ENCODE measurements at regions not wholly inside any gene's neighbourhood (a gene's known extent, or its start where the extent isn't known, plus 50 kb on each side); places are given as distances from the start of the nearest gene placed in this dataset.

- no peak overlapping the region for H3K4me3 ChIP-seq (ENCODE audit: low read depth, poor library complexity, severe bottlenecking)
- DNase-seq (ENCODE audit: low spot score in 2 of 2), result no peak
- 72 to 76% methylated on average over 10 of the region's 10 CpGs for WGBS, 2 donors
- TF ChIP-seq POLR2A (IDR thresholded peaks at IDR 0.05) (no peak), CTCF (IDR thresholded peaks at IDR 0.05) (no peak)
- intact Hi-C loops (cut with DNase I; ENCODE audit: low total_unique reads), result no loop called here
Observed at GRCh38 chr10:131744346-131744745, 156.5 kb upstream of the PPP2R2D start.

- no peak for DNase-seq (ENCODE audit: low spot score in 2 of 2)
Observed at GRCh38 chr10:131745591-131745990, 155.2 kb upstream of the PPP2R2D start.

GRCh38 chr10:131746241-131746711 is 154.5 kb upstream of the PPP2R2D start:
- no peak for DNase-seq (ENCODE audit: low spot score in 2 of 2)
- intact Hi-C loops (cut with DNase I; ENCODE audit: low total_unique reads), result no loop called here
- H3K4me3 ChIP-seq (ENCODE audit: low read depth, poor library complexity, severe bottlenecking), result no peak overlapping the region
- WGBS, 2 donors, result 89 to 94% methylated on average over 10 to 16 of the region's 20 CpGs
- TF ChIP-seq POLR2A (IDR thresholded peaks at IDR 0.05) (no peak), CTCF (IDR thresholded peaks at IDR 0.05) (no peak)

More at GRCh38 chr10:131745591-131745990, 155.2 kb upstream of the PPP2R2D start:
- H3K4me3 ChIP-seq (ENCODE audit: low read depth, poor library complexity, severe bottlenecking), result no peak overlapping the region
- WGBS, 2 donors, result 78 to 83% methylated on average over 12 of the region's 12 CpGs
- intact Hi-C loops (cut with DNase I; ENCODE audit: low total_unique reads), result no loop called here
- TF ChIP-seq CTCF (IDR thresholded peaks at IDR 0.05) (no peak), POLR2A (IDR thresholded peaks at IDR 0.05) (no peak)

GRCh38 chr10:131746785-131747184 is 154.0 kb upstream of the PPP2R2D start:
- H3K4me3 ChIP-seq (ENCODE audit: low read depth, poor library complexity, severe bottlenecking), result no peak overlapping the region
- DNase-seq (ENCODE audit: low spot score in 2 of 2), result no peak
- intact Hi-C loops (cut with DNase I; ENCODE audit: low total_unique reads), result no loop called here
- TF ChIP-seq POLR2A (IDR thresholded peaks at IDR 0.05) (no peak), CTCF (IDR thresholded peaks at IDR 0.05) (no peak)
- WGBS, 2 donors, result 75 to 88% methylated on average over 1 of the region's 1 CpG

GRCh38 chr10:131747251-131747650 is 153.6 kb upstream of the PPP2R2D start:
- TF ChIP-seq POLR2A (IDR thresholded peaks at IDR 0.05) (no peak), CTCF (IDR thresholded peaks at IDR 0.05) (no peak)
- no peak overlapping the region for H3K4me3 ChIP-seq (ENCODE audit: low read depth, poor library complexity, severe bottlenecking)
- no peak for DNase-seq (ENCODE audit: low spot score in 2 of 2)
- WGBS, 2 donors, result 86 to 87% methylated on average over 16 of the region's 16 CpGs
- intact Hi-C loops (cut with DNase I; ENCODE audit: low total_unique reads), result no loop called here

- WGBS, 2 donors, result 90 to 93% methylated on average over 11 of the region's 11 CpGs
Observed at GRCh38 chr10:131747791-131748190, 153.0 kb upstream of the PPP2R2D start.

More at GRCh38 chr10:131747791-131748190, 153.0 kb upstream of the PPP2R2D start:
- DNase-seq (ENCODE audit: low spot score in 2 of 2), result no peak
- intact Hi-C loops (cut with DNase I; ENCODE audit: low total_unique reads), result no loop called here
- no peak for TF ChIP-seq CTCF (IDR thresholded peaks at IDR 0.05)
- no peak overlapping the region for H3K4me3 ChIP-seq (ENCODE audit: low read depth, poor library complexity, severe bottlenecking)
